Body of pancreas (tissue), 4 donors: ENCODE measurements at regions not wholly inside any gene's neighbourhood (a gene's known extent, or its start where the extent isn't known, plus 50 kb on each side); places are given as distances from the start of the nearest gene placed in this dataset.

ENCODE experiments used
- ATAC-seq: fragments of 150-250 bp; one replicate; pipeline ENCODE4 v1.9.1; 2016
- DNase-seq, 4 donors: peaks; one replicate each; pipeline ENCODE4 v3.0.0-alpha.2; 2019
- H3K27ac ChIP-seq, 4 donors: fragments of 200-600 bp; sonication (generic); 1 replicate in 3 of 4; 2 replicates in 1 of 4; pipeline versions ENCODE4 v1.5.1 to v1.6.1; 2016 to 2019; ENCODE audit warnings: mild to moderate bottlenecking in 1 of 4, mixed read lengths in 1 of 4, moderate library complexity in 1 of 4
- H3K27me3 ChIP-seq, 2 donors: fragments of 200-600 bp; sonication (generic); one replicate each; pipeline ENCODE4 v1.6.0; 2016; ENCODE audit warnings: mild to moderate bottlenecking in 1 of 2
- H3K36me3 ChIP-seq, 2 donors: fragments of 200-600 bp; sonication (generic); replicated peaks in 1 of 2; 2 replicates each; pipeline ENCODE4 v1.5.1; 2016; ENCODE audit warnings: low read depth in 2 of 2; ENCODE audit not compliant: insufficient read depth in 1 of 2
- H3K4me1 ChIP-seq: fragments of 200-600 bp; sonication (generic); one replicate; pipeline ENCODE4 v1.6.0; 2016
- H3K4me3 ChIP-seq, 2 donors: fragments of 200-600 bp; sonication (generic); 1 replicate in 1 of 2; 2 replicates in 1 of 2; pipeline ENCODE4 v1.5.1; 2016 to 2019
- H3K9me3 ChIP-seq, 3 donors: fragments of 200-600 bp; sonication (generic); 1 replicate in 2 of 3; 2 replicates in 1 of 3; pipeline ENCODE4 v1.5.1; 2016
- CTCF ChIP-seq, 7 experiments: fragments of 450-650 bp in 4 of 7; fragments of 200-600 bp in 3 of 7; sonication (generic) in 3 of 7; IDR thresholded peaks; one replicate each; pipeline ENCODE4 v1.5.1; 2016 to 2019; ENCODE audit warnings: antibody characterized with exemption in 7 of 7
- POLR2A ChIP-seq, 3 donors: fragments of 450-650 bp; IDR thresholded peaks; one replicate each; pipeline ENCODE4 v1.6.1; 2016; ENCODE audit warnings: antibody characterized with exemption in 3 of 3, mild to moderate bottlenecking in 2 of 3
- WGBS, 2 donors: methylation state at CpG; one replicate each; pipeline ENCODE4 v1.1.5; 2017; 5-methylcytosine and 5-hydroxymethylcytosine counted together
- intact Hi-C: fragments of 100-400 bp; cut with DNase I; formaldehyde crosslinking; loops from one replicate; pipeline ENCODE4 v1.15.1; 2023

- H3K36me3 ChIP-seq = no peaks in the 10 kb centered on the region
- H3K27ac ChIP-seq = no peak overlapping the region
- H3K4me3 ChIP-seq = no peak overlapping the region
- TF ChIP-seq POLR2A (IDR thresholded peaks at IDR 0.05) (no peak), CTCF (IDR thresholded peaks at IDR 0.05) (no peak)
- WGBS, 2 donors = 57 to 63% methylated on average over 2 of the region's 2 CpGs
- ATAC-seq = no peak
- intact Hi-C loops = no loop called here
- no peaks in the 10 kb centered on the region for H3K9me3 ChIP-seq
- H3K4me1 ChIP-seq = no peaks in the 10 kb centered on the region
- DNase-seq = peak in 1 of 4 donors; percentile 13
- H3K27me3 ChIP-seq = no peaks in the 10 kb centered on the region
These were observed 422.1 kb downstream of the GJA1 start for GRCh38 chr6:121857551-121857950.

GRCh38 chr6:121858310-121858709 is 422.9 kb downstream of the GJA1 start:
- Histone ChIP-seq H3K4me3 (no peak overlapping the region), H3K27me3 (no peaks in the 10 kb centered on the region), H3K36me3 (no peaks in the 10 kb centered on the region), H3K4me1 (no peaks in the 10 kb centered on the region), H3K27ac (no peak overlapping the region), H3K9me3 (no peaks in the 10 kb centered on the region)
- WGBS, 2 donors = 62 to 64% methylated on average over 4 of the region's 4 CpGs
- TF ChIP-seq POLR2A (IDR thresholded peaks at IDR 0.05) (no peak), CTCF (IDR thresholded peaks at IDR 0.05) (no peak)
- ATAC-seq (no peak), DNase-seq (no peak)
- intact Hi-C loops = no loop called here

- Histone ChIP-seq H3K4me3 (no peak overlapping the region), H3K27ac (no peak overlapping the region), H3K4me1 (no peaks in the 10 kb centered on the region), H3K9me3 (no peaks in the 10 kb centered on the region), H3K36me3 (no peaks in the 10 kb centered on the region), H3K27me3 (no peaks in the 10 kb centered on the region)
- WGBS, 2 donors = 67 to 71% methylated on average over 1 of the region's 1 CpG
- no peak for TF ChIP-seq POLR2A (IDR thresholded peaks at IDR 0.05)
- no peak for TF ChIP-seq CTCF (IDR thresholded peaks at IDR 0.05)
- ATAC-seq (no peak), DNase-seq (no peak)
- intact Hi-C loops = no loop called here
These were observed 423.5 kb downstream of the GJA1 start for GRCh38 chr6:121858986-121859385.

- H3K4me3 ChIP-seq = no peak overlapping the region
- TF ChIP-seq POLR2A (IDR thresholded peaks at IDR 0.05) = no peak
- TF ChIP-seq CTCF (IDR thresholded peaks at IDR 0.05) = no peak
- no peak for ATAC-seq
- DNase-seq = no peak
- WGBS, 2 donors = 60 to 68% methylated on average over 1 of the region's 1 CpG
- intact Hi-C loops = no loop called here
- H3K27me3 ChIP-seq = no peaks in the 10 kb centered on the region
- no peak overlapping the region for H3K27ac ChIP-seq
- H3K9me3 ChIP-seq = no peaks in the 10 kb centered on the region
- H3K36me3 ChIP-seq = no peaks in the 10 kb centered on the region
- no peaks in the 10 kb centered on the region for H3K4me1 ChIP-seq
These were observed 430.4 kb downstream of the GJA1 start for GRCh38 chr6:121865811-121866210.

GRCh38 chr6:121867095-121867494 is 431.6 kb downstream of the GJA1 start:
- H3K27me3 ChIP-seq = no peaks in the 10 kb centered on the region
- 82 to 91% methylated on average over 2 of the region's 2 CpGs for WGBS, 2 donors
- H3K36me3 ChIP-seq = no peaks in the 10 kb centered on the region
- H3K4me1 ChIP-seq = no peaks in the 10 kb centered on the region
- DNase-seq = no peak
- ATAC-seq = no peak
- H3K4me3 ChIP-seq = no peak overlapping the region
- no peaks in the 10 kb centered on the region for H3K9me3 ChIP-seq
- intact Hi-C loops = no loop called here
- TF ChIP-seq POLR2A (IDR thresholded peaks at IDR 0.05) (no peak), CTCF (IDR thresholded peaks at IDR 0.05) (no peak)
- H3K27ac ChIP-seq = no peak overlapping the region
